Panc1 (cell line): ENCODE measurements at regions not wholly inside any gene's neighbourhood (a gene's known extent, or its start where the extent isn't known, plus 50 kb on each side); places are given as distances from the start of the nearest gene placed in this dataset.

Experiments
- ATAC-seq: fragments of 200-7000 bp; cut with Tn5 transposase; 2 replicates; pipeline ENCODE4 v1.9.1; 2020; ENCODE audit warnings: mild to moderate bottlenecking, moderate library complexity
- BruUV-seq: library from RNA; stranded (reverse); fragments of 400-500 nt; replicated peaks from 2 replicates; lab custom pipeline; 2021; lab: Mats Ljungman, UMichigan
- CTCF ChIA-PET: fragments of 300-600 bp; sonication (Branson Sonifier 250); formaldehyde crosslinking; loops from one replicate; lab custom pipeline; 2022; ENCODE audit warnings: antibody characterized with exemption; lab: Charles Lee
- POLR2A ChIA-PET: fragments of 300-600 bp; sonication (Branson Sonifier 250); formaldehyde crosslinking; loops from one replicate; lab custom pipeline; 2022; ENCODE audit warnings: antibody characterized with exemption; lab: Charles Lee
- DNase-seq: peaks from one replicate; pipeline ENCODE4 v3.0.0-alpha.2; 2010; ENCODE audit warnings: low read depth, low spot score
- H3K27ac ChIP-seq: 2 replicates; pipeline ENCODE4 v1.5.1; 2011; ENCODE audit warnings: mild to moderate bottlenecking, low read length, inconsistent platforms
- H3K27me3 ChIP-seq: fragments of 200-500 bp; sonication (Bioruptor generic); 2 replicates; pipeline ENCODE4 v1.6.0; 2014; ENCODE audit warnings: low read length, inconsistent platforms; ENCODE audit not compliant: control insufficient read depth, insufficient read depth
- H3K36me3 ChIP-seq: fragments of 200-500 bp; sonication (Bioruptor generic); 2 replicates; pipeline ENCODE4 v1.5.1; 2014; ENCODE audit warnings: inconsistent platforms, mild to moderate bottlenecking, low read length, moderate library complexity; ENCODE audit not compliant: control insufficient read depth, insufficient read depth
- H3K4me1 ChIP-seq: 2 replicates; pipeline ENCODE4 v1.5.1; 2011; ENCODE audit warnings: inconsistent platforms, mild to moderate bottlenecking, low read length, moderate library complexity; ENCODE audit not compliant: control insufficient read depth, insufficient read depth
- H3K4me3 ChIP-seq, 2 experiments: 2 replicates each; pipeline ENCODE4 v1.5.1; 2011 to 2012; ENCODE audit warnings: low read depth in 2 of 2, low read length in 2 of 2, mild to moderate bottlenecking in 2 of 2, inconsistent platforms in 1 of 2, moderate library complexity in 1 of 2
- H3K9me3 ChIP-seq: fragments of 200-500 bp; sonication (Bioruptor generic); 2 replicates; pipeline ENCODE4 v1.5.1; 2014; ENCODE audit warnings: low read depth, mild to moderate bottlenecking, inconsistent platforms, low read length, moderate library complexity; ENCODE audit not compliant: control insufficient read depth, insufficient read depth
- CTCF ChIP-seq: fragments of 450-650 bp; IDR thresholded peaks from 2 replicates; pipeline ENCODE4 v1.5.1; 2017; ENCODE audit warnings: mild to moderate bottlenecking
- POLR2AphosphoS5 ChIP-seq: IDR thresholded peaks from 2 replicates; pipeline ENCODE4 v1.6.1; 2012; ENCODE audit warnings: mild to moderate bottlenecking, low read depth, low read length, moderate library complexity
- REST ChIP-seq, 2 experiments: IDR thresholded peaks; 2 replicates each; pipeline ENCODE4 v1.6.1; 2011 to 2012; ENCODE audit warnings: low read depth in 2 of 2, control low read depth in 1 of 2, low read length in 1 of 2, mild to moderate bottlenecking in 1 of 2, moderate library complexity in 1 of 2; ENCODE audit not compliant: insufficient read depth in 1 of 2
- SIN3A ChIP-seq: IDR thresholded peaks from 2 replicates; pipeline ENCODE4 v1.6.1; 2012; ENCODE audit warnings: low read depth, mild to moderate bottlenecking, low read length, moderate library complexity, borderline replicate concordance; ENCODE audit not compliant: insufficient read depth
- TCF7L2 ChIP-seq: IDR thresholded peaks from 2 replicates; pipeline ENCODE4 v1.6.1; 2011; ENCODE audit warnings: mild to moderate bottlenecking, low read depth, low read length, inconsistent platforms
- in situ Hi-C: cut with HindIII; loops from 2 replicates; pipeline ENCODE4 v1.10.0; 2016; ENCODE audit warnings: low sequenced_read_pairs, low pct_unique_long_range_greater_than_20kb
- intact Hi-C: fragments of 100-400 bp; cut with micrococcal nuclease; formaldehyde crosslinking; loops from one replicate; pipeline ENCODE4 v1.10.0; 2022; ENCODE audit not compliant: unreplicated experiment

GRCh38 chr9:96052686-96053085, 177.2 kb downstream of the ERCC6L2 start:
- POLR2A ChIA-PET, result no interaction called here
- no TSS peak for BruUV-seq
- H3K27ac ChIP-seq, result no peak overlapping the region

GRCh38 chr9:96051423-96051822, 175.9 kb downstream of the ERCC6L2 start:
- TF ChIP-seq SIN3A, result no peak
- TF ChIP-seq TCF7L2, result no peak
- no peak for TF ChIP-seq POLR2AphosphoS5
- TF ChIP-seq CTCF, result no peak
- TF ChIP-seq REST (IDR thresholded peaks at IDR 0.05; ENCODE audit: insufficient read depth in 1 of 2, low read depth in 2 of 2, low read length in 1 of 2), result no peak
- CTCF ChIA-PET, result no interaction called here
- DNase-seq, result no peak
- H3K9me3 ChIP-seq, result no peaks in the 10 kb centered on the region
- no peak overlapping the region for H3K27ac ChIP-seq
- BruUV-seq, result no TSS peak
- no peaks in the 10 kb centered on the region for H3K4me1 ChIP-seq
- H3K27me3 ChIP-seq, result no peaks in the 10 kb centered on the region
- H3K36me3 ChIP-seq, result no peaks in the 10 kb centered on the region
- ATAC-seq, result no peak
- in situ Hi-C loops (no loop called here), intact Hi-C loops (no loop called here)
- POLR2A ChIA-PET, result no interaction called here
- no peak overlapping the region for H3K4me3 ChIP-seq

More at GRCh38 chr9:96052686-96053085, 177.2 kb downstream of the ERCC6L2 start:
- DNase-seq, result no peak
- Histone ChIP-seq H3K27me3 (no peaks in the 10 kb centered on the region), H3K4me3 (no peak overlapping the region), H3K36me3 (no peaks in the 10 kb centered on the region), H3K9me3 (no peaks in the 10 kb centered on the region), H3K4me1 (no peaks in the 10 kb centered on the region)
- ATAC-seq, result no peak
- TF ChIP-seq TCF7L2, result no peak
- no peak for TF ChIP-seq SIN3A
- TF ChIP-seq POLR2AphosphoS5, result no peak
- TF ChIP-seq REST (IDR thresholded peaks at IDR 0.05; ENCODE audit: insufficient read depth in 1 of 2, low read depth in 2 of 2, low read length in 1 of 2), result no peak
- no peak for TF ChIP-seq CTCF
- intact Hi-C loops, result no loop called here
- in situ Hi-C loops, result no loop called here
- CTCF ChIA-PET, result no interaction called here
